ENCODE measurements at regions not wholly inside any gene's neighbourhood (a gene's known extent, or its start where the extent isn't known, plus 50 kb on each side); places are given as distances from the start of the nearest gene placed in this dataset.

DNA sequence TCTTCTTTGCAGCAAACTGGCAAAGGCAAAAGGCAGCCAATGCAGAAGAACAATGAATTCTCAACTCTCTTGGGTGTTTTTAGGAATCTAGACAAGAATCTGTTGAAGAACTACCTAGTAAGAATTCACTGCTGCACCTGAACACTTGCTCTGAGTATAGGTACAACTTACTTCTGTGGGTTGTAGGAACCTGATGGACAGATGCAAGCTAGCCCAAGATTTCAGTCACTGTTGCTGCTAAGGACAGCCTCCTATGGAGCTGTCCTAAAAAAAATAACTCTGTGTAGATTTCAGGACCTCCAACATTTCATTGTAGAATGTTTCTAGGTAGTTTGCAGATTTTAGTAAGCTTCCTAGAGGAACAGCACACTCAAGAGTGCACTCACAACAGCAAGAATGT, 363.5 kb downstream of the CBLN2 start:
- no peak for DNase-seq

DNA sequence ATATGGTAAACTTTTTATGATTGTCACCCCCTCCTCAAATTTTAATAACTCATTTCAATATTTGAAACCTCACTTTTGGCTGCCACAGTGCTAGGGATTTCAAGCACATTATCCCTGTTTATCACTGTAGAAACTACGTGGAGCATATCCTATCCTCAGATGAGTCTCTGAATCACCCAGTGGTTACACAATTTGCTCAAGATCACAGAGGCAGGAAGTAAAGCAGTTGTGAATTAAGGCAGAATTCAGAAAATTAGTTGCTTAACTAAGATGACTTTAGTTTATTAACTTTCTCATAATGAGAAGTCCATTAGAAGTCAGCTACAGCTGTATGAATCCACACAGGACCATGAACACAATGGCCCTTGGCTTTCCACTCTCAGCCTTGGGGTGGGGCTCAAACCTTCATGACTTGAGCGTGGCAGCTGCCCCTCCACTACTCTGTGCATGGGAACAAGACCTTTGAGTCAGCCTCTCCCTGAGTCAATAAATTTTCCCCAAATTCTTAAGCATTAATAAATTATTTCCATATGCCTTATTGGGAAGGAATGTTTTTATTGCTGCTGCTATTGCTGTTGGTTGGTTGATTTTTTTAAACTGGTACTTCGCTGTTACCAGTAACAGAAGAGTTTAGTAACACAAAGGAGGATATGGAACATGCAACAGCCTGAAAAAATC, 369.0 kb downstream of the CBLN2 start:
- no peak for DNase-seq

DNA sequence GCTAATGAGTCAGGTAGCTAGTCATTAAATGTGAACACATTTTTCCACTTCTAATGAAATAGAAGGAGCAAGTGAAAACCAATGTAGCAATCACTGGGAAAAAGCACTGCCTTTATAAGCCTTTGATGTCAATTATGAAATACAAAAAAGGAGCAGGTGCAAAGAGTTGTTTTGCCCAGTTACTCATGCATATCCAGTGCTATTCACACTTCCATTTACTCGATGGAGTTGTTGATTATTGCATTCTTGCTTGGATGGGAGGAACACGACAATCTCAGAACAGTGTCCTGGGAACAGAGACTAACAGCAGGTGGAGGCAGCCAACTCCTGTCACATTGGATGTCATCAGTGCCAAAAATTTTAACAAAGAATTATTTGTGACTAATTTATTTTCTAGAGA, 372.5 kb downstream of the CBLN2 start:
- DNase-seq, result peak; percentile 89

DNA sequence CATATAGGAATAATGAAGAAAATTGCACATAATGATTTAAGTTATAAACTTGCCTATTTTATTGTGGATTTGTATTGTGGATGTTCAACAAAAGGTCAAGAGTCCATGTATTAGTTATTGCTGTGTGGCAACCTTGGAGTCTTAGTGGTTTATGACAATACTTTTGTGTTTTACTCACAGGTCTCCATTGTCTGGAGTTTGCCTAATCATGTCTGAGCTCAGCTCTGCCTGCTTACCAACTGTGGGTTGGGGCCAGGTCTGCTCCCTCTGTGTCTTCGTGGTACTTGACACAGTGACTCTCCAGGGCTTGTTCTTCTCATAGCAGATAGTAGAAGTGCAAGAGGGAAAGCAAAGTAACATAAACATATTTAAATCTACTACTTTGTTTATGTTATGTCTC, 382.5 kb downstream of the CBLN2 start:
- no peak for DNase-seq

DNA sequence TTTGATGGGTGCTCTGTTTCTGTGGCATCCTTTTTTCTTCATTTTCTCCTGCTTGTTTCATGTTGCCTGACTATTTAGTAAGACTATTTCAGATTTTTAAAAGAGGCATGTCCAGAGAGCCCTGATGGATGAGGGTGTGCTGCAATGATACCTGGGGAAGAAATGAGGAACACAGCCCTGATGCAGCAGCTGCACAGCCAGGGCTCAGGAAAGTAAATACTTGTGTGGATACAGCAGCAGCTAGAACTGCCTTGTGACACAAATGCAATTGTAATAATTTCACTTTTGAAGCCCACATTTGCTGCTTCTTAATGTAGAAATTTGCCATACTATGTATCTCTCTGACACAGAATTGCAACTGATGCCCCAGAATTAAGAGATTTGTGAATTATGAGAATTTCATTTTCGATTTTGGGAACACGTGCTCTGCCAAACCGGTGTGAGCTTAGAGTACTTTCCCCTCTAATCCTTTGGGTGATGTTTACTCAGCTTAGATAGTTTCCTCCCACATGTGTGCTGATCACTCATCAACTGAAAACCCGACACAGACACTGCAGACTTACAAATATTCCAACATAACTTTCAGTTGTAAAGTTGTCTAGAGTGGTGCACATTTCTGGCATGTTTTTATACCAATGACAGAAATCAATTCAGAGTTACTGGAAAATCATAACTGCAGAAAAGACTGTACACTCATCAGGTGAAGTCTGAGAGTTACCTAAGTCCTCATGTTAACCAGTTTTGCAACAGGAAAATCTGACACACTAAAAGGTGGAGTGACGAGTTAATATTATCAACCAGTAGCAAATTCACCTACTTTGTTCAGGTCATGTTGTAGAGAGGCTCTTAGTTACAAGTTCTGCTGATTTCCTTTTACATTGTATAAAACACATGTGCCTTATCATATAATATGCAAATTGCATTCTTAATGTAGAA, 383.4 kb downstream of the CBLN2 start:
- DNase-seq, result no peak

DNA sequence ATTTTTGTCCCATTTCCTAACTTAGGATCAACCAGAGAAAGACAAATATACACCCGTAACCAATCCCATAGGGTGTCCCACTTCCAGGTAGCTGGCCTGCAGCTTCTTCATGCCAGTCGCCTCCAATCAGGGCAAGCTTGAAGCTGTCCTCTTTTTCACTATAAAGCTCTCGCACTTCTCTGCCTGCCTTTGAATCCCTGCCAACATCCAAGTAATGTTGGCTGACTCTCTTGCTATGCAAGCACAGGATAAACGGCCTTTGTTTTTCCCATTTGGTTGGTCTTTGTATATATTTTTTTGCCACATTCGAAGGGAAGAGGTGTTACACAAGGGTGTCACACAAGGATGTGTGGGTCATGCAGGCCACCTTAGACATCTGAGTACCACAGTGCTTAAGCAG, 388.8 kb downstream of the CBLN2 start:
- peak; percentile 57 for DNase-seq

DNA sequence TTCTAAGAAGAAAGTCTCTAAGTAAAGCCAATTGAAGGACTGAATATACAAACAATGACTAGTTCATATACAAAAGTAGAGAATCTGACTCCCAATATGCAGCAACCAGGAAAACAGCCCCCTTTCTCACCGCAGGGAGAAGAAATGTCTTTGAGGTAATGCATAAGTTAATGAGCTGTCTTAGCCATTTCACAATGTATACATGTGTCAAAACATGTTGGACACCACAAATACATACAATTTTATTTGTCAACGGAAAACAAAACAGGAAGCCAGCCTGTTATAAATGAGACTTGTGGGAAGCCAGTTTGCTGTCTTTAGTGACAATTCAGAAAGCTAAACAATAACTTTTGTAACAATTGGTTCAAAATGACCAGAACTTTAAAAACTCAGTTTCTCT, 389.2 kb downstream of the CBLN2 start:
- DNase-seq, result no peak

DNA sequence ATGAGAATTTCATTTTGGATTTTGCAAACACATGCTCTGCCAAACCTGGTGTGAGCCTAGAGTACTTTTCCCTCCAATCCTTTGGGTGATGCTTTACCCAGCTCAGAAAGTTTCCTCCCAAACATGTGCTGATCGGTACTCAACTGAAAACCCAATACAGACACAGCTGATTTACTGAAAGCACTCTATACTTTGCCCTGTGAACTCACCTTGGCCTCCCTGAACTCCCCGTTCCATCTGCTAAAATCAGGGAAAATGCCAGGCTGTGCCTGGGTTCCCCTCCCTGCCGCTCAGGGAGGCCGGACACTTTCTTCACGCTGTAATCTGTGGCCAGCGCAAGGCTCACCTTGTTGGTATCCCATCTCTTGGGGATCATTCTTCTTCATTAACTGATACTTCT, 391.2 kb downstream of the CBLN2 start:
- DNase-seq, result no peak

DNA sequence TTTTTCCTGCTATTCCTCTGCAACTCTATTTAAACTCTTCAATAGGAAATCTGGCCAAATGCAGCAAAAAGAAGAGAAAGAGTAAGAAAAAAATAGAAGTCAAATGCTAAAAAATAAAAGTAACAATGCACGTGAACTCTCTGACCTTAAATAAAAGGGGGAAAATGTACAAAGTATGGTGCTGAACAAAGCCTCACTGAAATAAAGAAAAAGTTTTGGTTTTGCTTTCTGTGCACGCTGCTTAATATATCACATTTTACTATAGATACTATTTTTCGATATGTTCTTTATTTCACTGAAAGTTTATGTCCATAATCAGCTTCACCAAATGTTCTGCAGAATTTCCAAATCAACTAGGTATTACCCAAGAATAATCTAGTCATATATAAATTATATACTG, 396.3 kb downstream of the CBLN2 start:
- no peak for DNase-seq

DNA sequence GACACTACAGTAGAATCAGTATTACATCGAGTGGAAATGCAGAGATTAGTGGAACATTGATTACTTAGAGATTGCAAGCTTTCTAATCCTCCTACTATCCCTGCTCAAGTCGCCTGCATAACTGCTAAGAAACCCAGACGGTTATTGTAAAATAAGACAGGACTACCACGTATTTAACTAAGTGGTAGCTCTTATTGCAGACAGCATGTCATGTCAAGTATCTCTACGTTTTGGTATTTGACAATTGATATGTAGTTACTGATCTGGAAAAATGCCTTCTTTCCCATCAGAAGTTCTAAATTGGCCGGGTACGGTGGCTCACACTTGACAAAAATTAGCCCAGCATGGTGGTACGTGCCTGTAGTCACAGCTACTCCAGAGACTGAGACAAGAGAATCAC, 404.1 kb downstream of the CBLN2 start:
- no peak for DNase-seq

DNA sequence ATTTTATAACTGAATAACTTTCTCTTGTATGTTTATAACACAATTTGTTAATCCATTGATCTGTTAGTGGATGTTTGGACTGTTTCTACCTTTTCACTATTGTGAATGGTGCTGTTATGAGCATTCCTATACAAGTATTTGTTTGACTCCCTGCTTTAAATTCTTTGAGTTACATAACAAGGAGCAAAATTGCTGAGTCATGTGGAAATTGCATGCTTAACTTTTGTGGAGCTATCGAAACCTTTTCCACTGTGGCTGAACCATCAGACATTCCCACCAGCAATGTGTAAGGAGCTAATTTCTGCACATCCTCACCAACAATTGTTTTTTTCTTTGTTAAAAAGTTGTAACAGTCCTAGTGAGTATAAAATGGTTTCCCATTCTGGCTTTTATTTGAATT, 415.5 kb downstream of the CBLN2 start:
- no peak for DNase-seq

DNA sequence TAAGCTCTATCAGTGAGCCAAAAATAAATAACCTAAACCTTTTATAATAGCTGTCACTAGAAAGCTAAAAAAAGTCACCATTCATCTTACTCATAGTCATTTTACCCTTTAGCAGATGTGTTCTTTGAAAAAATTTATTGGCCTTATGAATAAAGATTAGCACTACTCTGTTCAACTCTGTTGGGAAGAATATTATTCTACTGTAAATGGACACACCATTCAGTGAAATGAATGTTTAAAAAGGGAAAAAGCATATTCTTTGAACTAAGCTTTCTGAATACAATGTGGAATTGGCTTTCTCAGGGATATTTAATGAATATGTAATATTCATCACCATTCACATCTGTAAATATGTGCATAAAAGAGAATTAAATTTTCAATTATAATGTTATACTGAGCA, 422.0 kb downstream of the CBLN2 start:
- peak; percentile 4 for DNase-seq

DNA sequence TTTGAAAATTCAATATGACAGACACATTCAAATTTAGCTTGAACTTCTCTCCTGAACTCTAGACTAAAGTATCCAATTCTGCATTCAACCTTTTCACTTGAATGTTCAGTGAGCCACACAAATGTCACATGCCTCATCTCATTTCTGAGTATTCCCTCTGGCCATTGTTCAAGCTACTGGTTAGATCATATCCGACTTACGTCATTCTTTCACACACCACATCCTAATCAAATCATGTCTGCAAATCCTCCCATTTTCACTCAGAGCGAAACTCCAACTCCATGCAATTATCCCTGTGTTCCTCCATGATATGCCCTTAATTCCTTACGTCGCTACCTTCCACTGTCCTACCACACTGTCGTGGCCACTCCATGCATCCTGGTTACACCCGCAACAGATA, 425.1 kb downstream of the CBLN2 start:
- no peak for DNase-seq

DNA sequence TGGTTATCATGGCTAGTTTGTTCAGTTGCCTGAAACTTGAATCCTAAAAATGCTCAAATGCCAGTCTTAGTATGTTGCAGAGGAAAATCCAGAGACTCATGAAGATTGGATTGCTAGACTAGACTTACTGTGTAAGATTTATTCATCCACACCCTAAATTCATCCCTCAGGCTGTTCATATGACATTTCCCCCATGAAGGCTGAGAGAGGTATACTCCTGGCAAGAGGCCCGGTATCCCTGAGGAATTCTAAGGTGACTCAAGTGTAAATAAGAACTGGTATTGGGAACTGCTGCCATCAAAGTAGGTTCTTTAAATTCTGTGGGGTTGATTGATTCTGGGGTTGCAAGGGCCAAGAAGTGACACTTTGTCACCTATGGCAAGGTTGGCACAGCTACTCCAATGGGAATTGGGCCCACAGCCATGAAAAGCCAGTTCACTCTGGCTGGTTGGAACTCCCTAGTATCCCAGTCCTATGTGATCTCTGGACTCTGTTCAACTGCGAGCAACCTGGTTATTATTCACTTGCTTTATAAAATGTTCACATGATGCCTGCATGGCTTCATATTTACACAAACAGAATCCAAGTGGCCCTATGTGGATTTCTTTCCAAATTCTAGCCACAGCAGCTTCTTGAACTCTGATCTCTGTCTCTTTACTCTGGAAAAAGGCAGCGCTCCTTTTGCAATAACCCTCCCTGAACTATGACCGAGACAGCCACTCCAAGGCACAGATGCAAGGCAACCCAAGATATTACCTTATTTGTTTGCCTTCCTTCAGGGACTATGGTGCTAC, 429.1 kb downstream of the CBLN2 start:
- no peak for DNase-seq

DNA sequence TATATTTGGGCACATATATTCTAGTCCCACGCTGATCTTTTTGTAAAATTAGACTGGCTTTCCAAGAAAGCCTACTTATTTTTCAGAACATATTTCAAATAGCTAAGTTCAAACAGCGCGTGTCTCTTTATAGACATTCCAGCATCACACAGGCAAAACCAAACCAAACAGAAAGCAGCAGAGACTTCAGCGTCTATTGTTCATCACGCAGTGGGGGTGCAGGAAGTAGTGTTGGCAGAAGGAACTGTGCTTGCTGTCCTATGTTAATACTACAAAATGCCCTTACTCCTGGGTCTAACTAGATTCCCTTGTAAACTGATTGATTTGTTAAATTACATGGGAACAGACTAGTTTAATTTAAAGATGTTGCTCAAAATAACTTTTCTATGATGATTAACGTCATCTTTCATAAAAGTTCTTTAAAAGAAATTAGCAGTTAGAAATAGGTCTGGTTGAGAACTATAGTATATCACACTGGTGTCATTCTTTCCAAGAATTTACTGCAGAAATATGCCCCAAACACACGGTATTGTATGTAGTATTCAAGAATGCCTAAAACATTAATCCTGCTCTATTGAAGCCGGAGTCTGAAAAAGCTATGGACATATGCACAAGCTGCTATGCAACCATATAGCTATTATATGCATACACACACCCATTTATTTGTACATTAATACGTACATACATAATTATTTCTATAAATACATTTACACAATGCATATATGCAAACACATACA, 436.3 kb downstream of the CBLN2 start:
- DNase-seq, result no peak

DNA sequence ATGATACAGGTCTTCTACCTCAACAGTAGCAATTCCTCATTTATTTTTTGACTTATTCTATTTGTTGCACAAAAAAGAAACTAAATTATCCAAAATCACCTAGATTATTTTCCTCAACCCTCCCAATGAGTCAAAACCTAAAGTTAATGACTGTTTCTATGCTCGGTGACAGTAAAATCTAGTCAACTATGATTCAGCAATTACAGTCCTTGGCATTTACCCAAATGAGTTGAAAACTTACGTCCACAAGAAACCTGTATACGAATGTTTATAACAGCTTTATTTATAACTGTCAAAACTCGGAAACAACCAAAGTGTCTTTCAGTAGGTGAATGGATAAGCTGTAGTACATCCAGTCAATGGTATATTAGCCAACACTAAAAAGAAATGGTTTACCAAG, 439.3 kb downstream of the CBLN2 start:
- DNase-seq, result no peak

DNA sequence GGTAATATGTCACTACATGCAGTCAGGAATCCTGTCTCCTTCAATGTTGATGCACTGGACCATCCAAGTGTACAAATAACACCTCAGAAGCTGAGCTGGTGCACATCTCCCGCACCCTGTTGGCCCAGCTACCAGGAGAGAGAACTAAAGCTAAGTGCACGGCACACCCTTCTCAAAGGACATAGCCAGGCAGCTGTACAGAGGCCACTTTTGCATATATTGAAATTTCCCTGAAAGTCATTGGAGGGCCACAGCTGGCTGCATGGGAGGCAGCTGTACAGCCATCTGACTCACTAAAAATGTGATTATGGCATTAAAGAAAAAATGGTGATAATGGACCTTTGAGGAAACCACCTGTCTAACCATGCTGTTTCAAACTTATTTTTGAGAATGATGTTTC, 441.7 kb downstream of the CBLN2 start:
- no peak for DNase-seq

DNA sequence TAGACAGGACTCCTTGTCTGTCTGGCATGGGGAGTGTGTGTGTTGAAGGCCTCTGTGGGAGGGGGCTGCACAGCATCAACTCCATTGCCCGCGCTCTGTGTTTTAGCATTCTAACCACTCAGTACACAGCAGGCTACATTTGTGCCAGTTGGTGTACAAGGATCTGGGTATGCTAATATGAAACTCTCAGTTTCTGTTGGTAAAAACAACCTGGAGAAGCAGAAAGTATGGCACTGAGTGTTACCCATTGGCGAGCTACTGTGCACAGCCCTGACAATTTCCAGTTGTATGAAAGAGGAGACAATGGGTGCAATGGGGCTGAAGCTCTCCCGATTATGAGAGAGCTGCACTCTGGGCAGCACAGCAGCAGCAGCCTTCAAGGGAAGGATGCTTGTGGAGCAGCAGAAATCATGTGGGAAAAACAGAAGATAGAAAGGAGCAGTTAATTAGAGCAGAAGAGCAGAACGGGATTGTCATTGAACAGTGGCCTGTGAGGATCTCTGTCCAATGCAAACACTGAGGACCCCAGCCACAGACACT, 443.6 kb downstream of the CBLN2 start:
- no peak for DNase-seq

DNA sequence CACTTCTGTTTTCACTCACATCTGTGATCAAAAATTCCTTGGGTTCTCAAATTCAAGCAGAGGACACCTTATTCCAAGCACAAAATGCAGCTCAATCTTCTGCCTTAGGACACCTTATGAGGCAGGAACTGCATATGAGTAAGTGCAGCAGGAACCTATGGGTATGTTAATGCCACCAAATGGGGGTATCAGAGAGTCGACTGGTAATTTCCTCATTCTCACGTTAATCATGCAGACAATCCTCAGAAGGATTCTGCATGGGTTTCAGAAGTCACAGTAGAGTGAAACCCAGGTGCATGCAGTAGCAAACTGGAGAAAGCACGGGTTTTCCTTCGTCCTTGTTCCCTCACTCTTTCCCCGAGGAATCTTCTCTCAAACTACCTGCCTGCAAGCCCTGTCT, 452.8 kb downstream of the CBLN2 start:
- DNase-seq, result no peak

DNA sequence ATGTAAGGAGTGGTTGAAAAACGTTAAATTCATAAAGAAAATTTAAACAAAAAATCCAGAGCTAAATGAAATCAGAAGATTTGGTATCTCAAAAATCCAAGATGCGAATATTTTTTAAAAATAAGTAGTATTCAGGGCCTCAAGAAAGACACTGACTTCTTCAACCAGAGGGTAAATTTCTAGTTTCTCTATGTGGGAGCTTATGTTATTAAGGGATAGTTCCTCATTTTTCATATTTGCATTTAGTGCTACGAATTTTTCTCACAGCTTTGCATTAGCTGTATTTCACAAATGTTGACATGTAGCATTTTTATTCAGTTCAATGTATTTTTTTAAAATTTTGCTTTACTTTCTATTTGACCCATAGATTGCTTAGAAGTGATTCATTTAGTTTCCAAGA, 454.7 kb downstream of the CBLN2 start:
- DNase-seq, result no peak

DNA sequence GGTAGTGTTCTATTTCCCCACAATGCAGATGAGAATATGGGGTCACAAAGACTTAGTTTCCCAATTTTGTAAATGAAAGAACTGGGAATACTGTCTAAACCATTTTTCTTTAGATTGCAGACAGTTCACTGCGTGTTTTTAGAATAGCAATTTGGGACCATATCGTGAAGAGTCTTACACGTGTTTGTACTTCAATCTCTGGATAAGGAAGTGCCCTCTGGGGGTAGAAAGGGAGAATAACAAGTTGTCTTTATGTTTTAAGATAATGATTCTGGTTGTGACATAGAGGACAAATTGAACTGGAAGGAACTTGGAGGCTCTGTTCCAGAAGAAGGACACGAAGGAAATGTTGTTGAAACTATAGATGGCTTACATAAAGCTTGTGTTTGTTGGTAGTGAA, 457.7 kb downstream of the CBLN2 start:
- DNase-seq, result no peak

DNA sequence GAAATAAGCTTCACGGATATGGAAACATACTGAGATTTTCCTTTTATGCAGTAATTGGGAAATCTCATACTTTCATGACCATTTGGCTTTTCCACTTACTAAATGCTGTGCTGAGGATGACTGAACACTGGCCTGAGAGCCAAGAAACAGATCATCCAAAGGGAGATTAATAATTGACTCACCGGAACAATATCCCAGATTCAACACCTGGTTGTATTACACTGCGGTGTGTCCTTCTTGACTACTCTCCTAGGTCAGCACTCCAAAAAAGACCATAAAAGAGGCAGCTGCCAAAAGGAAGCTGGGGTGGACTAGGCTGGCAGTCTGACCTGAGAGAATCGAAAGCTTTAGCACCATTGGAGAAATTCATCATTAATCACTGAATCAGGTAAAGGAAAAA, 469.1 kb downstream of the CBLN2 start:
- no peak for DNase-seq

DNA sequence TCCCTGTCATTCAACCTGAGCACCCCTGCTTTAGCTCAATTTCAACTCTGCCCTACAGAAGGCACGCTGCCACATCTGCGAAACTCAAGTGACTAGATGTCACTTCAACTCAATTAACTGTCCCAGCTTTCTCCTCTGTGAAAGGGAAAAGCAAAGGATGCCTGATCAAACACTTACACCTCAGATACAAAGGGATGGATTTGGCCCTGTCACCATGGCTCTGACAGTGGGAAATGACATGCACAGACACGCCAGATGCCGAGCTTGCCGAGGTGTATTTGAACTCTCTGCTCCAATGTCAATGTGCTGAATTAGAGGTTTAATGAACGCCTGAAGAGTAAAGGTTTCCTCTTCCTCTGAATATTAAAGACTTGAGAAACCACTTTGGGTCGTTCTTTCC, 481.1 kb downstream of the CBLN2 start:
- DNase-seq, result peak; percentile 50
